ES-I3 (cell line): ENCODE measurements at regions not wholly inside any gene's neighbourhood (a gene's known extent, or its start where the extent isn't known, plus 50 kb on each side); places are given as distances from the start of the nearest gene placed in this dataset.
A peak's percentile ranks its signal among the peaks of the same experiment; 100 is the strongest.

Experiments
- H3K36me3 ChIP-seq: 2 replicates; pipeline ENCODE4 v1.6.1; 2013; ENCODE audit warnings: mild to moderate bottlenecking, low read length, control low read depth, moderate library complexity; ENCODE audit not compliant: insufficient read depth
- H3K4me1 ChIP-seq: 2 replicates; pipeline ENCODE4 v1.6.1; 2013; ENCODE audit warnings: mild to moderate bottlenecking, control low read depth, low read length; ENCODE audit not compliant: insufficient read depth
- H3K9ac ChIP-seq: 2 replicates; pipeline ENCODE4 v1.6.1; 2013; ENCODE audit warnings: low read depth, mild to moderate bottlenecking, low read length, moderate library complexity
- H3K9me3 ChIP-seq: 2 replicates; pipeline ENCODE4 v1.6.1; 2013; ENCODE audit warnings: mild to moderate bottlenecking, low read length, moderate library complexity; ENCODE audit not compliant: control insufficient read depth, insufficient read depth

DNA sequence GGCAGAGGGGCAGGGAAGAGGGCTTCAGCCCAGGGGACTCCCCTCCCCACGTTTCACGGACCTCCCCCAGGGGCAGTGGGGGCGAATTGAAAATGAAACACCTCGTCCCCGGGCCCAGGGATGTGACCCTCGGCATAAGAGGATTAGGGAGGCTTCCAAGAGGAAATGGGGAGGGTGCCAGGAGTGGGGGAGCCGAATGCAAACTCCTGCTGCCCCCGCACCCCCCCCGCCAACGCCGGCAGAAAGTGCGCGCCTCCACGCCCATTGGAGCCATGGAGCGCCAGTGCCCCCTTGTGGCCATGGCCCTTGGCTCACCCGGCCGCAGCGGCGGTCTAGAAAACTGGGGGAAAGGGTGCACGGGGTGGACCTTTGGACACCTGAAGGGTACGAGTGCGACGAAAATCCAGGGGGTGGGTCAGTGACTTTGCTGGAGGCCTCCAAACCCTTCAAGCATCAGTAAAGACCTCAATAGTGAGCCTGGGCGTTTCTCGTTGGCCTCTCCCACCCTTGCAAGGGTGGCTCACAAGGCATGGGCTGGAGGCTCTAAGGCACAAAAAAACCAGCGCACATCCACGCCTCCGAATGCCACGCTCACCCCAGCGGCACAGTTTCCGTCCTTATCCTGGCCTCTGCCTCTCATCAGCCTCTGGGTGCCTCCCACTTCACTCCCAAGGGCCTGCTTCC, 120.8 kb upstream of the PJA1 start:
- peaks cover 27% of the 10 kb centered on the region for H3K4me1 ChIP-seq
- H3K36me3 ChIP-seq = no peaks in the 10 kb centered on the region
- no peaks in the 10 kb centered on the region for H3K9me3 ChIP-seq
- H3K9ac ChIP-seq = peak overlapping the region; percentile 57; the same call in 1 of the 2 replicates

- Histone ChIP-seq H3K9ac (peak overlapping the region; percentile 57; the same call in 1 of the 2 replicates), H3K9me3 (no peaks in the 10 kb centered on the region), H3K36me3 (no peaks in the 10 kb centered on the region), H3K4me1 (peaks cover 27% of the 10 kb centered on the region)
These were observed 120.2 kb upstream of the PJA1 start for GRCh38 chrX:69285401-69285877.

DNA sequence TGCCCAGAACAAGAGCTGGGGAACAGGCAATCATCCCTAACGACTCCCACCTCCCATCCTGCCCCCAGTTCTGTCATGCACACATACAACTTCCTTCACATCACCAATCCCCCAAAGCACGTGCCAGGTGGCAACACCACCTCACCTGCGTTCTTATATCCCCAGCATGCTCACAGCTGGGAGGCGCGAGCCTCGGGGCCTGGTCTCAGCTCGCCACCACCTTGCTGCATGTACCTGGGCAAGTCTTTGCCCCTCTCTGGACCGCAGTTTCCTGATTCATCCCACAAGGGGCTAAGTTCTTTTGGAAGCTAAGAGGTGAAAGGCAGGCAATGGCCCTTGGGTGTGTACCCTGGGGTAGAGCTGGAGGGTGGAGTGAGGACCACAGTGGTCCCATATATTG, 119.2 kb upstream of the PJA1 start:
- H3K4me1 ChIP-seq = peaks cover 26% of the 10 kb centered on the region
- H3K9ac ChIP-seq = no peak overlapping the region
- no peaks in the 10 kb centered on the region for H3K36me3 ChIP-seq
- H3K9me3 ChIP-seq = no peaks in the 10 kb centered on the region

- Histone ChIP-seq H3K9ac (no peak overlapping the region), H3K9me3 (no peaks in the 10 kb centered on the region), H3K4me1 (peaks cover 33% of the 10 kb centered on the region), H3K36me3 (no peaks in the 10 kb centered on the region)
These were observed 117.8 kb upstream of the PJA1 start for GRCh38 chrX:69282893-69283690.

DNA sequence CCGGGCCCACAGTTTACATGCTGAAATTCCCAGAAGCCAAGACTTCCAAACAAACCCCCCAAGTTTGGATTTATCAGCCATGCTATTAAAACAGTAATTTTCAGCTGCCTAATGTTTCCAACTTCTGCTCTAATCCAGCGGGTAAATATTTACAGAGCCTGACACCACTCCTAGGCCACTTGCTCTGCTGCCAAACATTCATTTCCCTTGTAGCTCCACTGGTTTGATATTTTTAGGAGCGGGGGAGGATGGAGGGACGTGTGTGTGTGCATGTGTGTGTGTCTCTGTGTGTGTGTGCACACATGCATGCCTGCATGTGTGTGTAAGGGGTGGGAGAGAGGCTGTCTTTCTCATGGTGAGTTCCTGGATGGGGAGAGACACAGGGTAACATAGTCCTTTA, 115.7 kb upstream of the PJA1 start:
- H3K9me3 ChIP-seq = no peaks in the 10 kb centered on the region
- H3K4me1 ChIP-seq = peaks cover 38% of the 10 kb centered on the region
- no peak overlapping the region for H3K9ac ChIP-seq
- H3K36me3 ChIP-seq = no peaks in the 10 kb centered on the region

DNA sequence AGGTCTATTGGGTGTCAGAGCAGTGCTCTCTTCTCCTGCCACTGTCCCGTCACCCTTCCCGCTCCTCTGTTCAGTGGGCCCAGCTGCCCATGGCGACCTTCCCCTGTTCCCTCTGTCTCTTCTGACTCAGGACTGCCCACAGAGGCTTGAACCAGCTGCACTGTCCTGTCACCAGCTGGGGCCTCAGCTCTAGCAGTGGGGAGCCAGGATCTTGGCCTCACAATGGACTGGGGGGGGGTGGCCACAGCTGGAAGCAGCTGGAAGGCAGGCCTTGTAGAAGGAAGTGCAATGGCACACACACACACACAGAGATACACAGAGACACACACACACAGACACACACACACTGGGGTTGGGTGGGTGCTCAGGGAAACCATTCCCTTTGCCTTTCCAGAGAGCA, 114.0 kb upstream of the PJA1 start:
- Histone ChIP-seq H3K4me1 (peaks cover 32% of the 10 kb centered on the region), H3K36me3 (no peaks in the 10 kb centered on the region), H3K9ac (no peak overlapping the region), H3K9me3 (no peaks in the 10 kb centered on the region)

DNA sequence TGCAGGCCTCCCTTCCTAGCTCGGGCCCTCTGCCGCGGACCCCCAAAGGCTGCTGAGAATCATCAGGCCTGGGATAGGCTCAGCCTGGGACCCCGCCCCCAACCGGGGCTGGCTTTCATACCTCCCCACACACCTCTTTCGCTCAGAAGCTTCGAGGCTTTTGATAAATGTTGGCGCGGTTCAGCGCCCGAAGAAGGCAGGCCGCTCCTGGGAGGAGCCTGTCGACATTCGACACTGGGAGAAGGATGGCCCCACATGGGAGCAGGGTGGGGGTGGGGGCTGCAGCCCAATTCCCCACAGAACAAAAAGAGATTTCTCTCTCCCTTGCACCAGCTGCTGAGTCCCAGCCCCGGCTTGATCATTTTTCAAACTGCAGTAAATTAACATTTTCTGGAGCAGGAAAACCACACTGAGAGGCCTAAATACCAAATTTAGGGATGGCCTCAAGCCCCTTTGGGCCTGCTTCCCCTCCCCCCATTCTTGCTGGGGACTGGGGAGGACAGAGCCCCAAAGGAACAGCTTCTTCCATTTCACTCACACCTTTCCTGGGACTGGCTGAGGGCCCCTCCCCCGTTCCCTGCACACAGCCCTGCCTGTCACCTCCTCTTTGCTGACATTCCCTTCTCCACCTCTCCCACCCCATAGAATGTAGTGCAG, 112.9 kb upstream of the PJA1 start:
- Histone ChIP-seq H3K9me3 (no peaks in the 10 kb centered on the region), H3K36me3 (no peaks in the 10 kb centered on the region), H3K9ac (0 out of 2 replicates have a peak overlapping the region, but pooled peaks have one; percentile 24), H3K4me1 (peaks cover 31% of the 10 kb centered on the region)

DNA sequence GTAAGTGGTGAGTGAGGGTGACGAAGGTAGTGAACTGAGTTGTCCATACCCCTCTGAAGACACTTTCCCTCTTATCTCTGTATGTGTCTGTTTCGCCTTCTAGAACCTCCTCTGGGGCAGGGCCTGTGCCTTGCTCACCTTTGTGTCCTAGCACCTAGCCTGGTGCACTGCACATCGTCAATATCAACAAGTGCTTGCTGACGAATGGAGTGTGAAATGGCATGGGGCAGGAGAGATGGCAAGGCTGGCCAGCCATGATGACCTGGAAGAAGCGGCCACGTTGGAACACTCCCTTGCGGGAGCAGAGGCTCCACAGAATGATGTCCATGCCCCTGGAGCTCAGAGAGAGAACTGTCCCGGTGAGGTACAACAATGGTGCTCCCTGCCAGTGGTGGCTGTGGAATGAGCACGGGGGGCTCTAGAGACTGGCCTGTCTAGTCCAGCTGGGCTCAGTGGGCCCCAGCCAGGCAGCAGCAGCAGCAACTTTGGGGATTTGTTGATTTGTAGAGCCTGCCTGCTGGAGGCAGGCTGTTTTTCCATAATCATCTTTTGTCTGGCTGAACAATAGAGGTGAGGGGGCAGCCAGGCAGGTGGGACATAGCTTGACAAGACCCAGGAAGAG, 112.2 kb upstream of the PJA1 start:
- Histone ChIP-seq H3K9me3 (no peaks in the 10 kb centered on the region), H3K36me3 (no peaks in the 10 kb centered on the region), H3K9ac (no peak overlapping the region), H3K4me1 (peaks cover 28% of the 10 kb centered on the region)

- Histone ChIP-seq H3K9me3 (no peaks in the 10 kb centered on the region; the same call in 1 of the 2 replicates), H3K36me3 (no peaks in the 10 kb centered on the region), H3K9ac (no peak overlapping the region), H3K4me1 (peaks cover 9% of the 10 kb centered on the region)
These were observed 103.4 kb upstream of the PJA1 start for GRCh38 chrX:69268611-69269010.

- Histone ChIP-seq H3K9ac (no peak overlapping the region), H3K4me1 (peaks cover 26% of the 10 kb centered on the region), H3K36me3 (no peaks in the 10 kb centered on the region), H3K9me3 (no peaks in the 10 kb centered on the region; the same call in 1 of the 2 replicates)
These were observed 98.9 kb upstream of the PJA1 start for GRCh38 chrX:69264158-69264581.

GRCh38 chrX:69263251-69263820, 98.1 kb upstream of the PJA1 start:
- H3K36me3 ChIP-seq = no peaks in the 10 kb centered on the region
- H3K9ac ChIP-seq = no peak overlapping the region
- H3K9me3 ChIP-seq = no peaks in the 10 kb centered on the region; the same call in 1 of the 2 replicates
- peaks cover 24% of the 10 kb centered on the region for H3K4me1 ChIP-seq

DNA sequence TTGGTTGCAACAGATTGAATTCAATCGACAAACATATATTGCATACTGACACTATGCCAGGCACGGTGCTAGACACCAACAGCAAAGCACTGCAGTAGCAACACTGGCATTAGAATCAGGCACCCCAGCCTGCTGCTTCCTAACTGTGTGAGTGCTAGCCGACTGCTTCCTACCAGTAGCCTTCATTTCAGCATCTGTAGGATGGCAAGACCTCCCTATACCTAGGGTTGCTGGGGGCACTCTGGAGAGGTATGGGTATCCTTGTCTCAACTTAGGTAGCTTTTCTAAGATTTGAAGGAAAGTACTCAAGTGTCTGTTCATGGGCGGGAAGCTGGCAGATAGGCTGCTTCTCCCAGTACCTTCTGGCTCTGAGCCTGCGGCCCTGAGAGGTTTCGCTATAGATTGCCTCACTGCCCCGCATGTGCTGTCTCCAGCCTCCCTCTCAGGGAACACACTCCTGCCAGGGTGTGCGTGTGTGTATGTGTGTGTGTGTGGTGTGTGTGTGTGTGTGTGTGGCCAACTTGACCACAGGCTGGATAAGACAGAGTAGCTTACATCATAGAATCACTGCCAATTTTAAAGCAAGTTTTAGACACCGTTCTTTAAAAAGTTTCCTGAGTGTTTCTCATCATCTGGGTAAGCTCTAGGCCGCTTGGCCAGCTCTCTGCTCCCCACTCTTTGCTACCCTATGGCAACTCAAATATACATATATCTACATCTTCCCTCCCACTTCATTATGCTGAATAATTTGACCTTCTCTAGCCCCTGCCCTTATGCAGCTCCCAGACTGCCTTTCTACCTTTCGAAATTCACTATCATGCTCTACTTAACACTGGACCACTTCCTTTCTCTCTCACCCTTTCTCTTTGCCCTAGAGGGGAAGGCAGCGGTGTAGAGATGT, 97.0 kb upstream of the PJA1 start:
- Histone ChIP-seq H3K4me1 (peaks cover 23% of the 10 kb centered on the region), H3K9ac (no peak overlapping the region), H3K9me3 (no peaks in the 10 kb centered on the region; the same call in 1 of the 2 replicates), H3K36me3 (no peaks in the 10 kb centered on the region)

DNA sequence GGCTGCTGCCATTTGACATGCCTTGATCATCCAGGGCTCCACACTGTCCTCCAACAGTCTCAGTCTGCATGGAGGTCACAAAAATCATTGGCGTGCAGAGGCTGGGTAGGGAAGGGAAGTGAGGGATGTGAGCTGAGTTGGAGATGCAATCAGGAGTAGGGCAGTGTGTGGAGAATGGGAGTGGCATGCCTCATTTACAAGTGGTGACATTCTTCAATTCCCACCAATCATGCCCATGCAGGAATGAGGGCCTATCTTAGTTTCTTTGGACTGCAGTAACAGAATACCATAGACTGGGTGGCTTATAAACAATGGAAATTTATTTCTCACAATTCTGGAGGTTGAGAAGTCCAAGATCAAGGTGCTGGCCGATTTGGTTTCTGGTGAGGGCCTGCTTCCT, 94.9 kb upstream of the PJA1 start:
- no peaks in the 10 kb centered on the region for H3K36me3 ChIP-seq
- H3K9me3 ChIP-seq = no peaks in the 10 kb centered on the region
- H3K9ac ChIP-seq = no peak overlapping the region
- peaks cover 24% of the 10 kb centered on the region for H3K4me1 ChIP-seq
